H1 (cell line): ENCODE measurements at regions not wholly inside any gene's neighbourhood (a gene's known extent, or its start where the extent isn't known, plus 50 kb on each side); places are given as distances from the start of the nearest gene placed in this dataset.

Experiments used
- BRCA1 ChIP-seq: IDR thresholded peaks from 2 replicates; pipeline ENCODE4 v1.6.1; 2012; ENCODE audit warnings: low read depth, low read length, improper control_type of control experiment
- EP300 ChIP-seq, 2 experiments: IDR thresholded peaks; 1 replicate in 1 of 2; 2 replicates in 1 of 2; pipeline ENCODE4 v1.6.1; 2011 to 2012; ENCODE audit warnings: low read depth in 2 of 2, low read length in 2 of 2, mild to moderate bottlenecking in 2 of 2, borderline replicate concordance in 1 of 2, inconsistent platforms in 1 of 2, moderate library complexity in 1 of 2

- TF ChIP-seq BRCA1: no peak
- no peak for TF ChIP-seq EP300 (IDR thresholded peaks at IDR 0.05; ENCODE audit: borderline replicate concordance in 1 of 2, low read depth in 2 of 2, low read length in 2 of 2)
Observed at GRCh38 chr1:31510304-31510703, 66.0 kb upstream of the TINAGL1 start (continued).
